Peyer's patch (tissue), 4 donors: ENCODE measurements at regions not wholly inside any gene's neighbourhood (a gene's known extent, or its start where the extent isn't known, plus 50 kb on each side); places are given as distances from the start of the nearest gene placed in this dataset.

Experiments
- POLR2A ChIP-seq, 2 donors: fragments of 450-650 bp; IDR thresholded peaks; one replicate each; pipeline ENCODE4 v1.5.1; 2017; ENCODE audit warnings: antibody characterized with exemption in 2 of 2, mild to moderate bottlenecking in 2 of 2, moderate library complexity in 2 of 2
- TF ChIP-seq, protein P1 (sequence below), 6 experiments: fragments of 450-650 bp in 4 of 6; fragments of 200-600 bp in 2 of 6; sonication (generic) in 1 of 6; IDR thresholded peaks; one replicate each; pipeline ENCODE4 v1.5.1; 2017 to 2019; ENCODE audit warnings: antibody characterized with exemption in 6 of 6, mild to moderate bottlenecking in 3 of 6, moderate library complexity in 1 of 6

- TF ChIP-seq POLR2A (IDR thresholded peaks at IDR 0.05) = no peak
- TF ChIP-seq, protein P1, sequence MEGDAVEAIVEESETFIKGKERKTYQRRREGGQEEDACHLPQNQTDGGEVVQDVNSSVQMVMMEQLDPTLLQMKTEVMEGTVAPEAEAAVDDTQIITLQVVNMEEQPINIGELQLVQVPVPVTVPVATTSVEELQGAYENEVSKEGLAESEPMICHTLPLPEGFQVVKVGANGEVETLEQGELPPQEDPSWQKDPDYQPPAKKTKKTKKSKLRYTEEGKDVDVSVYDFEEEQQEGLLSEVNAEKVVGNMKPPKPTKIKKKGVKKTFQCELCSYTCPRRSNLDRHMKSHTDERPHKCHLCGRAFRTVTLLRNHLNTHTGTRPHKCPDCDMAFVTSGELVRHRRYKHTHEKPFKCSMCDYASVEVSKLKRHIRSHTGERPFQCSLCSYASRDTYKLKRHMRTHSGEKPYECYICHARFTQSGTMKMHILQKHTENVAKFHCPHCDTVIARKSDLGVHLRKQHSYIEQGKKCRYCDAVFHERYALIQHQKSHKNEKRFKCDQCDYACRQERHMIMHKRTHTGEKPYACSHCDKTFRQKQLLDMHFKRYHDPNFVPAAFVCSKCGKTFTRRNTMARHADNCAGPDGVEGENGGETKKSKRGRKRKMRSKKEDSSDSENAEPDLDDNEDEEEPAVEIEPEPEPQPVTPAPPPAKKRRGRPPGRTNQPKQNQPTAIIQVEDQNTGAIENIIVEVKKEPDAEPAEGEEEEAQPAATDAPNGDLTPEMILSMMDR (IDR thresholded peaks at IDR 0.05) = no peak
Observed at GRCh38 chrX:39862963-39863362, 234.8 kb downstream of the BCOR start.
